ENCODE measurements at regions not wholly inside any gene's neighbourhood (a gene's known extent, or its start where the extent isn't known, plus 50 kb on each side); places are given as distances from the start of the nearest gene placed in this dataset.

GRCh38 chr7:18364396-18364795 is 131.2 kb upstream of the HDAC9 start:
- Histone ChIP-seq H3K27me3 (ENCODE audit: control insufficient read depth, insufficient read depth, low read length) (no peaks in the 10 kb centered on the region), H4K8ac (ENCODE audit: low read depth in 2 of 2, low read length in 2 of 2) (no peak overlapping the region), H3K9me1 (ENCODE audit: insufficient read depth, low read length) (no peaks in the 10 kb centered on the region), H3K9ac (ENCODE audit: low read depth, low read length) (no peak overlapping the region), H2BK5ac (ENCODE audit: low read depth, low read length, poor library complexity, severe bottlenecking) (no peak overlapping the region), H2AK5ac (ENCODE audit: low read depth, low read length) (no peak overlapping the region), H3K79me1 (ENCODE audit: low read depth in 1 of 2, low read length in 2 of 2) (no peaks in the 10 kb centered on the region), H4K5ac (ENCODE audit: low read depth, low read length) (no peak overlapping the region), H4K91ac (ENCODE audit: insufficient read depth, low read depth, low read length) (no peak overlapping the region), H3K4me2 (ENCODE audit: low read depth, low read length) (no peak overlapping the region), H3K4me1 (ENCODE audit: control insufficient read depth, insufficient read depth, low read length) (no peaks in the 10 kb centered on the region), H3K27ac (ENCODE audit: insufficient read depth, low read length) (no peak overlapping the region), H3K23ac (ENCODE audit: low read depth, low read length) (no peak overlapping the region), H2BK120ac (ENCODE audit: low read depth, low read length) (no peak overlapping the region), H2BK20ac (ENCODE audit: low read depth, low read length) (no peak overlapping the region), H3K9me3 (ENCODE audit: control insufficient read depth, insufficient read depth, low read length) (no peaks in the 10 kb centered on the region), H4K20me1 (ENCODE audit: insufficient read depth, low read length) (no peaks in the 10 kb centered on the region), H3K36me3 (ENCODE audit: control insufficient read depth, insufficient read depth, low read length) (no peaks in the 10 kb centered on the region), H2AK9ac (replicated peaks; ENCODE audit: low read depth, low read length, poor library complexity) (no peak overlapping the region), H3K4me3 (ENCODE audit: insufficient read depth, low read depth, low read length) (no peak overlapping the region), H2AFZ (replicated peaks; ENCODE audit: low read length, poor library complexity) (no peak overlapping the region), H3K56ac (ENCODE audit: extremely low read depth, insufficient read depth, low read length) (no peak overlapping the region), H3K18ac (ENCODE audit: low read depth, low read length) (no peak overlapping the region), H3K4ac (ENCODE audit: low read depth, low read length) (no peak overlapping the region), H2BK15ac (ENCODE audit: low read depth, low read length) (no peak overlapping the region), H3K14ac (replicated peaks; ENCODE audit: low read depth, low read length) (no peak overlapping the region)
- TF ChIP-seq CHD1 (IDR thresholded peaks at IDR 0.05; ENCODE audit: low read depth, low read length) (no peak), RFX5 (IDR thresholded peaks at IDR 0.05; ENCODE audit: low read depth, low read length) (no peak)
- ChIA-PET POLR2A (ENCODE audit: unreplicated experiment) (no interaction called here), CTCF (no interaction called here)
- intact Hi-C loops (cut with micrococcal nuclease) = no loop called here
- in situ Hi-C loops (cut with MboI; ENCODE audit: low sequenced_read_pairs) = loop anchor here (25.0 kb wide), 2 partner anchors 748 to 1073 kb away; partner anchors contain the start of gene TWIST1
- no TSS peak for BruUV-seq (replicated peaks)
- dilution Hi-C loops (cut with HindIII; ENCODE audit: low sequenced_read_pairs, unreplicated experiment) = no loop called here
- DNase-seq = no peak
- WGBS, 2 experiments (ENCODE audit: extremely low coverage in 2 of 2, insufficient read length in 1 of 2) = no CpG with 5 or more reads among the region's 2 CpGs
- ATAC-seq (ENCODE audit: low read depth) = no peak

Data from IMR-90 (cell line).